ENCODE measurements at regions not wholly inside any gene's neighbourhood (a gene's known extent, or its start where the extent isn't known, plus 50 kb on each side); places are given as distances from the start of the nearest gene placed in this dataset.
A peak's percentile ranks its signal among the peaks of the same experiment; 100 is the strongest.

GRCh38 chr2:215567504-215567903 is 131.6 kb upstream of the FN1 start:
- no peak overlapping the region for H3K27ac ChIP-seq
- H3K4me1 ChIP-seq (ENCODE audit: low read depth): no peaks in the 10 kb centered on the region
- H3K36me3 ChIP-seq: no peaks in the 10 kb centered on the region
- no peak overlapping the region for H3K4me3 ChIP-seq
- no peak for DNase-seq (ENCODE audit: low read depth in 1 of 2, low spot score in 1 of 2)
- TF ChIP-seq CTCF (IDR thresholded peaks at IDR 0.05; ENCODE audit: low read depth, low read length): no peak
- H3K27me3 ChIP-seq: no peaks in the 10 kb centered on the region
- no peaks in the 10 kb centered on the region for H3K9me3 ChIP-seq (ENCODE audit: low read depth)

GRCh38 chr2:215565897-215566296 is 130.0 kb upstream of the FN1 start:
- Histone ChIP-seq H3K36me3 (no peaks in the 10 kb centered on the region), H3K27me3 (no peaks in the 10 kb centered on the region), H3K4me1 (ENCODE audit: low read depth) (no peaks in the 10 kb centered on the region), H3K4me3 (no peak overlapping the region), H3K27ac (no peak overlapping the region), H3K9me3 (ENCODE audit: low read depth) (no peaks in the 10 kb centered on the region)
- no peak for DNase-seq (ENCODE audit: low read depth in 1 of 2, low spot score in 1 of 2)
- TF ChIP-seq CTCF (IDR thresholded peaks at IDR 0.05; ENCODE audit: low read depth, low read length): no peak

- H3K27me3 ChIP-seq: no peaks in the 10 kb centered on the region
- no peak for DNase-seq (ENCODE audit: low read depth in 1 of 2, low spot score in 1 of 2)
- no peak for TF ChIP-seq CTCF (IDR thresholded peaks at IDR 0.05; ENCODE audit: low read depth, low read length)
- no peaks in the 10 kb centered on the region for H3K36me3 ChIP-seq
- H3K4me1 ChIP-seq (ENCODE audit: low read depth): no peaks in the 10 kb centered on the region
- H3K4me3 ChIP-seq: no peak overlapping the region
- no peak overlapping the region for H3K27ac ChIP-seq
- no peaks in the 10 kb centered on the region for H3K9me3 ChIP-seq (ENCODE audit: low read depth)
These were observed 121.8 kb upstream of the FN1 start for GRCh38 chr2:215557701-215558100.

- Histone ChIP-seq H3K27ac (no peak overlapping the region), H3K9me3 (ENCODE audit: low read depth) (no peaks in the 10 kb centered on the region), H3K4me3 (no peak overlapping the region), H3K27me3 (no peaks in the 10 kb centered on the region), H3K36me3 (no peaks in the 10 kb centered on the region), H3K4me1 (ENCODE audit: low read depth) (no peaks in the 10 kb centered on the region)
- peak in 1 of 2 donors; percentile 69 for DNase-seq (ENCODE audit: low read depth in 1 of 2, low spot score in 1 of 2)
- no peak for TF ChIP-seq CTCF (IDR thresholded peaks at IDR 0.05; ENCODE audit: low read depth, low read length)
These were observed 121.1 kb upstream of the FN1 start for GRCh38 chr2:215556979-215557378.

GRCh38 chr2:215554689-215555498 is 119.0 kb upstream of the FN1 start:
- H3K4me1 ChIP-seq (ENCODE audit: low read depth): no peaks in the 10 kb centered on the region
- H3K27me3 ChIP-seq: no peaks in the 10 kb centered on the region
- no peak overlapping the region for H3K4me3 ChIP-seq
- DNase-seq (ENCODE audit: low read depth in 1 of 2, low spot score in 1 of 2): peak in 1 of 2 donors; percentile 48
- H3K9me3 ChIP-seq (ENCODE audit: low read depth): no peaks in the 10 kb centered on the region
- H3K36me3 ChIP-seq: no peaks in the 10 kb centered on the region
- H3K27ac ChIP-seq: no peak overlapping the region
- TF ChIP-seq CTCF (IDR thresholded peaks at IDR 0.05; ENCODE audit: low read depth, low read length): no peak
